Chondrocyte (in vitro differentiated cells): ENCODE measurements at regions not wholly inside any gene's neighbourhood (a gene's known extent, or its start where the extent isn't known, plus 50 kb on each side); places are given as distances from the start of the nearest gene placed in this dataset.

Experiments used
- DNase-seq: peaks from one replicate; pipeline ENCODE4 v3.0.0; 2021; ENCODE audit warnings: mixed read lengths, low spot score
- H3K27ac Mint-ChIP-seq: one replicate; pipeline ENCODE4 v1.8.0; 2021; ENCODE audit warnings: mild to moderate bottlenecking, moderate library complexity, mixed read lengths; ENCODE audit not compliant: unreplicated experiment
- H3K27me3 Mint-ChIP-seq: 2 replicates; pipeline ENCODE4 v1.8.0; 2021; ENCODE audit warnings: low read depth, mixed read lengths
- H3K36me3 Mint-ChIP-seq: 2 replicates; pipeline ENCODE4 v1.8.0; 2021; ENCODE audit warnings: low read depth, mixed read lengths
- H3K4me1 Mint-ChIP-seq: 2 replicates; pipeline ENCODE4 v1.8.0; 2021; ENCODE audit warnings: low read depth, mild to moderate bottlenecking, mixed read lengths
- H3K4me3 Mint-ChIP-seq: one replicate; pipeline ENCODE4 v1.8.0; 2021; ENCODE audit warnings: mild to moderate bottlenecking, moderate library complexity, mixed read lengths; ENCODE audit not compliant: unreplicated experiment
- H3K9me3 Mint-ChIP-seq: 2 replicates; pipeline ENCODE4 v1.8.0; 2021; ENCODE audit warnings: low read depth, mixed read lengths
- CTCF ChIP-seq: fragments of 200-600 bp; sonication (generic); IDR thresholded peaks from 2 replicates; pipeline ENCODE4 v1.5.0; 2021; ENCODE audit warnings: antibody characterized with exemption, mild to moderate bottlenecking, moderate library complexity

GRCh38 chr21:15549671-15550070, 180.1 kb upstream of the USP25 start:
- Mint-ChIP-seq H3K27ac (no peak overlapping the region), H3K27me3 (peaks cover 11% of the 10 kb centered on the region), H3K4me1 (no peaks in the 10 kb centered on the region), H3K36me3 (no peaks in the 10 kb centered on the region), H3K9me3 (no peaks in the 10 kb centered on the region), H3K4me3 (no peak overlapping the region)
- no peak for TF ChIP-seq CTCF
- DNase-seq: no peak

- DNase-seq: no peak
These were observed 176.8 kb upstream of the USP25 start for GRCh38 chr21:15552914-15553494.

GRCh38 chr21:15557925-15558324, 171.9 kb upstream of the USP25 start:
- Mint-ChIP-seq H3K36me3 (no peaks in the 10 kb centered on the region), H3K9me3 (peaks cover 4% of the 10 kb centered on the region), H3K4me1 (no peaks in the 10 kb centered on the region), H3K27ac (no peak overlapping the region), H3K27me3 (peaks cover 25% of the 10 kb centered on the region), H3K4me3 (no peak overlapping the region)
- TF ChIP-seq CTCF: no peak
- DNase-seq: no peak

More at GRCh38 chr21:15552914-15553494, 176.8 kb upstream of the USP25 start:
- Mint-ChIP-seq H3K27me3 (peaks cover 5% of the 10 kb centered on the region), H3K36me3 (no peaks in the 10 kb centered on the region), H3K9me3 (peaks cover 4% of the 10 kb centered on the region), H3K4me3 (no peak overlapping the region), H3K4me1 (no peaks in the 10 kb centered on the region), H3K27ac (no peak overlapping the region)
- TF ChIP-seq CTCF: peak; percentile 78

GRCh38 chr21:15558884-15559283, 170.9 kb upstream of the USP25 start:
- Mint-ChIP-seq H3K4me1 (no peaks in the 10 kb centered on the region), H3K4me3 (no peak overlapping the region), H3K27ac (no peak overlapping the region), H3K9me3 (peaks cover 4% of the 10 kb centered on the region), H3K27me3 (peaks cover 25% of the 10 kb centered on the region), H3K36me3 (no peaks in the 10 kb centered on the region)
- TF ChIP-seq CTCF: no peak
- no peak for DNase-seq

GRCh38 chr21:15559660-15560059, 170.1 kb upstream of the USP25 start:
- Mint-ChIP-seq H3K4me3 (no peak overlapping the region), H3K9me3 (peaks cover 4% of the 10 kb centered on the region), H3K27me3 (peaks cover 25% of the 10 kb centered on the region), H3K36me3 (no peaks in the 10 kb centered on the region), H3K27ac (no peak overlapping the region), H3K4me1 (no peaks in the 10 kb centered on the region)
- DNase-seq: no peak
- TF ChIP-seq CTCF: no peak
